Fibroblast of skin of back (primary cell): ENCODE measurements at regions not wholly inside any gene's neighbourhood (a gene's known extent, or its start where the extent isn't known, plus 50 kb on each side); places are given as distances from the start of the nearest gene placed in this dataset.
A peak's percentile ranks its signal among the peaks of the same experiment; 100 is the strongest.
"Not testable (repeated sequence)": the region's sequence is repeated elsewhere in the genome, so short reads cannot be mapped to it uniquely, and the experiment has no call there.

Experiments used
- DNase-seq: peaks from one replicate; pipeline ENCODE4 v3.0.0-alpha.2; 2013

DNA sequence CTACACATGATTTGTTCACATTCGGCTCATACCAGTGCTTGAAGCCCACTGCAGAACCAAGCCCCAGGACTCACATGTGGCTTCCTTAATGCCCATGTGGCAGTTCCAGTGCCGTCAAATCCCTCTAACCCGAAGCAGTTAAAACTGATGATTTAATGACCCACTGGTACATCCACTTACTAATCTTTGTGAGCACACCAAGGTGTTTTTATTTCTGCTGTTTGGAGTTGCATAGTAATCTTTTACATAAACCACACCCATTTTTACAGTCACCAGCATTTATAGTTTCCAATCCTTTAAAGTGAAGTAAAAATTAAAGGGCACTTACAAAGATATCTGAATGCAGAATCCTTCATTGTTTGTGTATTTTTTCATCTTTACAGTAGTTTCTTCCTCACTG, 232.0 kb downstream of the ANKRD60 start:
- DNase-seq, result no peak

- no peak for DNase-seq
These were observed 233.0 kb downstream of the ANKRD60 start for GRCh38 chr20:57995381-57995977.

GRCh38 chr20:57993716-57994431, 234.6 kb downstream of the ANKRD60 start:
- DNase-seq, result peak; percentile 11

DNA sequence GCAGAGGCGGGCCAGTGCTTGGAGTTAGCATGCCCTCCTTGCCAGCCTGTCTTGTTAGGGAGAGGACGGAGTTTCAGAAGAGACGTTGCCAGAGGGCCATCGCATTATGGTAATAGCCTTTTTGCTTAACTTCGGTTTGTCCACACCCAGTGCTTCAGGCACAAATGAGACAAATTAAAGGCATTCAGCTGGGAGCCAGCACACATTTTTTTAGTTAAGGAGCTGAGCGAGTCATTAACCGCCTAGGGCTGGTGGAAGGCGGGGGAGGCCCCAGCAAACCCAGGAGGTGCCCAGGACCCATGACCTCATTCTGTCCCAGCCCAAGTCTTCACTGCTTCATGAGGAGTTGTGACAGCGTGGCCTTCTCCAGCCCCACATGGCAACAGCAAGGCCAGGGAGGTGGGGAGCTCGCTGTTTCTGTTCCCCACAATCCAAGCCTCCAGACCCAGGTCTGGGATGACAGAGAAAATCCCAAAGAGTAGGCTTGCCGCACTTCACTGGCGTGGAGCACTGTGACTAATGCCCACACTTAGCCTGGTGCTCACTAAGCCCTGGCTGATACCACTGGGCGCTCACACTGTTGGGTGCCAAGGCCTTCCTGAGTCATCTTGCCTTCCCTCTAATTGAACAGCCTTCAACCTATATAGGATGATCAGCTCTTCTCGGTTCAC, 237.1 kb downstream of the ANKRD60 start:
- peak; percentile 91 for DNase-seq

DNA sequence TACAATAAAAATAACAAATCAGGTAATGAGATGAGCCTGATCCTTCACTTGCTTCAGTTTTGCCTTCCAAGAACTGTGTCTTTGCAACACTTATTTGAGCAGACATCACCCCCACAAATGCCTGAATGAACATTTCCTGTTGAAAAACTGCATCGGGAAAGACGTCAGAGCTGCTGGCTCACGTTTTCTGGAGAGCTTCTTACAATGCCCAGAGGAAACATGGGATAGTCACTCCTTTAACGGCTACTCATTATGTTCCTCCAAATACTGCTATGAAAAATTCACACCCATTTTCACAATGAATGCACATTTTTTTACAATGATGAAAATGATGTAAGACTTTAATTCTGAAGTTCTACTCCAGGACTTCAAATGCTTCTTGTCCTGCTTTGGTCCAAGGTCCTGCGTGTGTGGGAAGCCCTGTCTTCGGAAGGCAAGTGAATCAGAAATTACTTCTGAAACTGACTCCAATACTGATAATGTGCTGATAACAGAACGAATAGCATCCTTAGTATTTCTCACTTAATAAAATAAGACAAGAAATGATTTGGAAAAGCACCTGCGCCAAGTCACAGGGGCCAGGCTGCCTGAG, 238.0 kb downstream of the ANKRD60 start:
- peak; percentile 73 for DNase-seq

DNA sequence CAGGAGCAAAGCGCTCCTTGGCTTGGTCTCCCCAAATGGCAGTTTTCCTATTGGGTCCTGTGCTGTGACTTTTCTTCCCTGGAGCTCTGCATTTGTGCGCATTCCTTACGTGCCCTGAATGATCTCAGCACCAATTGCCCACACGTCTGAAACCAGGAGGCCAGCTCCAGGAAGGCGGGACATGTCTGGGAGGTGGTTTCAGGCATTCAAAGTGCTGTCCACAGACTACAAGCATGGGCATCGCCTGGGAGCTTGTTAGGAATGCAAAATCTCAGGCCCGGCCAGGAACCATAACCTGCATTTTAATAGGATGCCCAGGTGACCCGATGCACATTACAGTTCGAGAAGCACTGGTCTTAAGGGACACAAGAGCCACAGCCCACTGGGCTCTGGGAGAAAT, 239.6 kb downstream of the ANKRD60 start:
- DNase-seq, result no peak

GRCh38 chr20:57988422-57988821, 240.0 kb downstream of the ANKRD60 start:
- no peak for DNase-seq

DNA sequence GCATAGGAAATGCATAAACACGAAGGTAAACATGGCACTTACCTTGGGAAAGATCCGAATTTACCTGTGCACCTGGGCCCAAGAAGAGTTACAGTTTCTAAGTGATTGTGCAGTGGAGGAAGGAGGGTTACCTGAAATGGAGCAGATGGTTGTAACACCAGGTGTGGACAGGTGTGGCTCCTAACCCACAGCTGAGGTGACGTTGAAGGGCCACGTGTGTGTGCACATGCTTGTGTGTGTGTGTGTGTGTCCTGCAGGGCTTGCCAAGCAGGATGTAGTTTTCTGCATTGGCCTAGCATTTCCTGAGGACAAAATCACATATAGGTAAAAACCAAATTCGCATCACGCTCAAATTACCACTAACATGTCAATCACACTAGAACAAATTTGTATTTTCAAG, 240.8 kb downstream of the ANKRD60 start:
- DNase-seq, result no peak

GRCh38 chr20:57986666-57987065, 241.8 kb downstream of the ANKRD60 start:
- DNase-seq, result no peak

- DNase-seq, result no peak
These were observed 243.2 kb downstream of the ANKRD60 start for GRCh38 chr20:57985278-57985677.

DNA sequence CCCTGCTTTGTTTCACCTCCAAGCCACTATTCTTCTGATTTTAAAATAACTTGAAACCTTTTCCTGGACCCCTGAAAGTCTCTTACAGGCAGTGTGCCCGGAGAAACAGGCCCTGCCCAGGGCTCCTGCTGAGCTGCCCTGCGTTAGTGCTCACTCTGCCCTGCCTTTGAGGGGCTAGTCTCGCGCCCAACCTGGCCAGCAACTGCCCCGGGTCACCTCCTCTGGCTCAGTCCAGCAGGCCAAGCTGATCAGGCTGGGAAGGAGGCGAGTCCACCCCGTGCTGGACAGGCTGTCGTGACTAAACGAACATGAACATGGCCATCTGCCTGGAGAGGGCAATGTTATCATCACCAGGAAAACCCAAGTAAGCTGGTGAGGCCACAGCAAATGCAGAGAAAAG, 245.4 kb downstream of the ANKRD60 start:
- no peak for DNase-seq

DNA sequence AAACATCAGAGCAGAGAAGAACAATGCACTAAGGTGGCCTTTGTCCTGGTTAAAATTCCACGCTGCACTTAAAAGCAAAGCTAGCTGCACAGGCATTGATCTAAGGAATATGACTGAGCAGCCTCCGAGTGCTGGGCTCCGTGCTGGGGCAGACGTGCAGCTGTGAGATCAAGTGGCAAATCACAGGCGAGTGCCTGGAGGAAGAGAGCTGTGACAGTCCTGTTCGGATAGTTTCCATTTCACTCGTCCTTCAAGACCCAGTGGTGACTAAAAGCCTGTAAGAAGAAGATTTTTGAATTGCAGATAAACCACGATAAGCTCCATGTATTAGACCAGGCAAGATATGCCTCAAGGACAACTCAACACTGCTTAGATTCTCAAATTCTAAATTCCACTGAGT, 247.9 kb downstream of the ANKRD60 start:
- no peak for DNase-seq

- DNase-seq, result no peak
These were observed 250.9 kb downstream of the ANKRD60 start for GRCh38 chr20:57977569-57977968.

DNA sequence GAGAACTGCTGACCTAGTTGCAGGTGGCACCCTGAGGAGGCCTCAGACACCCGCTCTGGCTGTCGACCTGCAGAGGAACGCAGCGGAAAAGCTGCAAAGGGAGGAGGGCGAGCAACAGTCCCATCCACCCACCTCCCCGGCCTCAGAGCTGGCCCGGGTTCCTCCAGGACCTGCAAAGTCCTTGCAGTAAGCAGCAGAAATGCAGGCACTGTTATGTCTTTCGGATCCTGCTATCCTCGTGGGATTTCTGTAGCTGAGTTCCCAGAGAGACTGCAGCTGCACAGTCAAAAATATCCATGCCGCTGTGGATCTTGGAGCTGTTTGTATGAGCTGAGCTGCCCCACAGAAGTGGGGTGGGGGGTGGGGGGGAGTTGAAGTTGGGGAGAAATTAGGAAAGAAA, 251.3 kb downstream of the ANKRD60 start:
- DNase-seq, result no peak

DNA sequence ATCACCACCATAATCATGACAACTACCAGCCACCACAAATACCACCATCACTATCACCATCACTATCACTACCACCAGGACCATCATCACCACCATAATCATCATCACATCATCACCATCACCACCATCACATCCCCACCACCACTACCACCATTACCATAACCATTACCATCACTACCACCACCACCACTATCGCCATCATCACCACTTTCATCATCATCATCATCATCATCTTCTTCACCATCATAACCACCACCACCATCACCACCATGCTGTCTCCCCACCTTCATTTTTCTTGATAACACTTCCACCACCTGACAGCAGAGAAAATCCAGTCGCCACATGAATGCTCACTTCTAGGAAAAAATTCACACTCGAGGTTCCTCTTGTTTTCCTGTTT, 253.6 kb downstream of the ANKRD60 start:
- no peak for DNase-seq

DNA sequence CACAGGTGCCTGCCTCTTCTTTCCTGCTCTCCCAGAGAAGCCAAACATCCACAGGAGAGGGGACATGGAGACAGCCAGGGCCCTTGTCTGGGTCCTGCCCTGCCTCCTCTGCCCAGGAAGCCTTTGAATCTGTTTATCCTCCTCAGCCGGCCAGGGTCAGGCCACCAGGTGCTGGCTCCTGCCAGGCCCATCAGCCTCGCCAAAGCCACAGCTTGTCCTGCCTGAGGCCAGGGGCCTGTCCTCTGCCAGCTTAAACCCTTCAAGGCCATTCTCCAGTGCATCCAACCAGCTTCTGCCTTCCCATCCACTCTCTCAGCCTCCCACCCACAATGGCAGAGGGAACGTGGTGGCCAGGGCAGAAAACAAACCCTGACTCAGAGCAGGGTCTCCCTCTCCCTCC, 254.6 kb downstream of the ANKRD60 start:
- no peak for DNase-seq

- not testable (repeated sequence) for DNase-seq
These were observed 256.9 kb downstream of the ANKRD60 start for GRCh38 chr20:57971583-57971982.

DNA sequence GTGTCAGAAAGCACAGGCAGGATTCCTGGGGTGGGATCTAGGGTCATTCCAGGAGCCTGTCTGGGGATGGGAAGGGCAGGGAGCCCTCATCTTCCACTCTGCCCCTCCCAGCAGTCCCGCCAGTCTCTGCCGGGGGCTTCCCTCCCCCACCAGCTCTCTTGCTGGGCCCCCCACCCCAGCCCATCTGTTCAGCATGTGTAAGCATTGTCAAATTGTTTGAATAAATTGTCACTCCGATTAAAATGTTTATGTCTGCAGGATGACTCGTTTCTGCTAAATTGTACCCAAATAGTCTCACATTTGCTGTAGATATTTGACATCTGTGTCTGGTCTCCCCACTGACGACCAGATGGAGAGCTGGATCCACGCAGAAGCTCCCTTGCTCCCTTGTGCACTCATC, 257.6 kb downstream of the ANKRD60 start:
- DNase-seq, result no peak

DNA sequence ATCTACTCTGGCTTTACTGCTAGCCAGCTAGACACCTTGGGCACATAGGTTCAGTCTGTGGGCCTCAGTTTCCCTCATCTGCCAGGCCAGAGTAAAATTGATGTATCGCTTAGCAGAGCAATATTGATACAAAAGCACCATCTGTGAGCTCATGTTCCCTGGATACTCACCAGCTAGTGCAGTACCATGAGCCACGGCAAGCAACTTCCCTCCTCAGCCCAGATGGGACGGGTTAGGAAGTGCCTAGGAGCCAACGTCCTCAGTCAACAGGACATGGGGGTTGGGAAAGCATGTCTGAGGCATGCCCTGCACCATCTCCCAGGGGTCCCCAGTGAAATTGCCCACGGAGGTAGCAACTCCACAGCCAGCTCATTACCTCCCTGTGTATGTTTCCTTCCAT, 258.3 kb downstream of the ANKRD60 start:
- DNase-seq, result no peak

- peak; percentile 26 for DNase-seq
These were observed 258.3 kb upstream of the PMEPA1 start for GRCh38 chr20:57968120-57968519.

GRCh38 chr20:57967364-57967763, 257.5 kb upstream of the PMEPA1 start:
- DNase-seq, result no peak

DNA sequence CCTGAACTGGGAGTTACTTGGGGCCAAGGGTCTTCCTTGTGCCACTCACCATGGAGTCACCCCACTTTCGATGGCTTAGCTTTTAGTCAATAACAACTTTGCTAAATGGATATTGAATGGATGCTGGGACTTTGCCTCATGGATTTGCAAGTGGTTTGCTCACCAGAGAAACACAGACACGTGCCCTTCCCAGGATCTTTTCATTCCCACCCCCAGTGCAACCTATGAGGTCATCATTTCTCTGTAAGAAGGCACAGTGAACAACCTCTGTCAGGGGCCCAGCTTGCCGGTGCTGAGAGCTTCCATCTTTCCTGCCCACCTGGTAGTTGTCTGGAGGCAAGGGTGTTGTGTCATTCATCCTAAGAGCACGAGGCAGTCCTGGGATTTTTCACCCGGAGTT, 256.8 kb upstream of the PMEPA1 start:
- no peak for DNase-seq

- DNase-seq, result no peak
These were observed 255.6 kb upstream of the PMEPA1 start for GRCh38 chr20:57965441-57965840.
